CD14-positive monocyte (primary cell): ENCODE measurements at regions not wholly inside any gene's neighbourhood (a gene's known extent, or its start where the extent isn't known, plus 50 kb on each side); places are given as distances from the start of the nearest gene placed in this dataset.

ENCODE experiments used
- DNase-seq, 3 donors: peaks; one replicate each; pipeline ENCODE4 v3.0.0-alpha.2; 2011 to 2022
- H2AFZ ChIP-seq: 2 replicates; pipeline ENCODE4 v1.6.0; 2012; ENCODE audit warnings: mild to moderate bottlenecking, low read depth, low read length, inconsistent platforms; ENCODE audit not compliant: insufficient read depth, poor library complexity, severe bottlenecking
- H3K27ac ChIP-seq, 2 donors: 1 replicate in 1 of 2; 2 replicates in 1 of 2; pipeline ENCODE4 v1.5.1; 2012 to 2013; ENCODE audit warnings: low read length in 2 of 2, control low read depth in 1 of 2, inconsistent platforms in 1 of 2, low read depth in 1 of 2, mild to moderate bottlenecking in 1 of 2
- H3K27me3 ChIP-seq, 2 donors: one replicate each; pipeline versions ENCODE4 v1.6.0 to v1.6.1; 2011 to 2013; ENCODE audit warnings: low read length in 2 of 2; ENCODE audit not compliant: control insufficient read depth in 2 of 2, insufficient read depth in 2 of 2
- H3K36me3 ChIP-seq, 2 donors: replicated peaks in 1 of 2; 1 replicate in 1 of 2; 2 replicates in 1 of 2; pipeline versions ENCODE4 v1.5.1 to v1.6.1; 2012 to 2013; ENCODE audit warnings: low read length in 2 of 2, control low read depth in 1 of 2, inconsistent platforms in 1 of 2, mild to moderate bottlenecking in 1 of 2; ENCODE audit not compliant: insufficient read depth in 2 of 2, control insufficient read depth in 1 of 2
- H3K4me1 ChIP-seq, 2 donors: 1 replicate in 1 of 2; 2 replicates in 1 of 2; pipeline versions ENCODE4 v1.5.1 to v1.6.1; 2012 to 2013; ENCODE audit warnings: low read length in 2 of 2, control low read depth in 1 of 2, inconsistent platforms in 1 of 2, mild to moderate bottlenecking in 1 of 2, moderate library complexity in 1 of 2; ENCODE audit not compliant: insufficient read depth in 2 of 2, control insufficient read depth in 1 of 2
- H3K4me2 ChIP-seq: replicated peaks from 2 replicates; pipeline ENCODE3; 2012; ENCODE audit warnings: low read length, moderate library complexity, mild to moderate bottlenecking; ENCODE audit not compliant: poor library complexity, severe bottlenecking; ENCODE audit errors: extremely low read depth
- H3K4me3 ChIP-seq, 3 experiments: fragments of 200-600 bp in 1 of 3; sonication (generic) in 1 of 3; replicated peaks in 1 of 3; 1 replicate in 2 of 3; 2 replicates in 1 of 3; pipeline ENCODE4 v1.5.1; 2011 to 2013; ENCODE audit warnings: low read length in 3 of 3, mild to moderate bottlenecking in 3 of 3, control low read depth in 2 of 3, low read depth in 2 of 3, inconsistent platforms in 1 of 3, moderate library complexity in 1 of 3
- H3K79me2 ChIP-seq: 2 replicates; pipeline ENCODE4 v1.6.0; 2012; ENCODE audit warnings: mild to moderate bottlenecking, control low read depth, inconsistent platforms, low read length, moderate library complexity; ENCODE audit not compliant: insufficient read depth
- H3K9ac ChIP-seq: 2 replicates; pipeline ENCODE4 v1.6.0; 2017; ENCODE audit warnings: low read length, mild to moderate bottlenecking; ENCODE audit not compliant: insufficient read depth, poor library complexity, severe bottlenecking
- H3K9me3 ChIP-seq, 2 donors: replicated peaks in 1 of 2; 1 replicate in 1 of 2; 2 replicates in 1 of 2; pipeline versions ENCODE4 v1.5.1 to v1.6.1; 2012 to 2013; ENCODE audit warnings: low read length in 2 of 2, control low read depth in 1 of 2; ENCODE audit not compliant: control insufficient read depth in 1 of 2, insufficient read depth in 1 of 2
- H4K20me1 ChIP-seq: 2 replicates; pipeline ENCODE4 v1.6.0; 2012; ENCODE audit warnings: mild to moderate bottlenecking, low read length, control low read depth, moderate library complexity; ENCODE audit not compliant: insufficient read depth
- H3K27ac Mint-ChIP-seq, 7 donors: one replicate each; pipeline ENCODE4 v1.8.0; 2020; ENCODE audit warnings: mild to moderate bottlenecking in 7 of 7, mixed read lengths in 7 of 7, moderate library complexity in 6 of 7, inconsistent platforms in 2 of 7
- H3K27me3 Mint-ChIP-seq, 3 donors: one replicate each; pipeline ENCODE4 v1.8.0; 2021 to 2022; ENCODE audit warnings: low read depth in 3 of 3, mild to moderate bottlenecking in 3 of 3, mixed read lengths in 3 of 3, moderate library complexity in 3 of 3, inconsistent platforms in 1 of 3
- H3K36me3 Mint-ChIP-seq, 2 donors: one replicate each; pipeline ENCODE4 v1.8.0; 2020; ENCODE audit warnings: mixed read lengths in 2 of 2, inconsistent platforms in 1 of 2, mild to moderate bottlenecking in 1 of 2
- H3K4me1 Mint-ChIP-seq: one replicate; pipeline ENCODE4 v1.8.0; 2020; ENCODE audit warnings: mild to moderate bottlenecking, mixed read lengths
- H3K4me3 Mint-ChIP-seq, 2 donors: one replicate each; pipeline ENCODE4 v1.8.0; 2020; ENCODE audit warnings: mild to moderate bottlenecking in 2 of 2, mixed read lengths in 2 of 2, moderate library complexity in 1 of 2
- H3K9me3 Mint-ChIP-seq, 7 donors: one replicate each; pipeline ENCODE4 v1.8.0; 2020 to 2022; ENCODE audit warnings: mixed read lengths in 7 of 7, mild to moderate bottlenecking in 6 of 7, moderate library complexity in 6 of 7, inconsistent platforms in 2 of 7
- WGBS: methylation state at CpG from one replicate; pipeline ENCODE4 v1.1.5; 2013; ENCODE audit warnings: missing lambda C conversion rate; ENCODE audit not compliant: insufficient coverage; 5-methylcytosine and 5-hydroxymethylcytosine counted together
- intact Hi-C, 2 donors: fragments of 100-400 bp; cut with micrococcal nuclease; formaldehyde crosslinking; loops; one replicate each; pipeline versions ENCODE4 v1.15.0 to v1.15.1; 2023
- TF ChIP-seq, protein P1 (sequence below): fragments of 200-600 bp; IDR thresholded peaks from one replicate; pipeline ENCODE4 v1.8.0; 2022; ENCODE audit warnings: antibody characterized with exemption, mild to moderate bottlenecking

DNA sequence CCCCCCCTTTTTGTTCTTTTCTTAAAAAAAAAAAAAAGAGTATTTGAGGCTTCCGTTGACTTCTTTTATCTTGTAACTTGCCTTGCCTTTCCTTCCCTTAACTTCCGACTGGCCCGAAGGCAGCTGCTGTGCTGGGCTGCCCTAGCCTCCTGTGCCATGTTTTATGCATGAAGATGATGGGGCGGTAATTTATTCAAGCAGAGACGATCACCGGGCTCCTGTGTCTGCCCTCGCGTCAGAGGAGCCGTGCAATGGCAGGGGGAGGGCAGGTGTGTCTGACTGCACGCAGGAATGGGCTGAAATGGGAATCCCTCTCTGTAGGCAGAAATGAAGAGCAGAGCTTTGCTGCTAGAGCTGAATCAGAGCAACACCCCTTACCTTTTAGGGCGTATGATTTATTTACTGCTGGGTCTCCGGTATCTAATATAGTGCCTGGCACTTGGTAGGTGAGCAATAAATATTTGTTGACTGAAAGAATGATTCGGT lies 106.3 kb upstream of the RIPOR2 start:
- Histone ChIP-seq H3K27ac (no peak overlapping the region), H3K27me3 (no peaks in the 10 kb centered on the region), H3K79me2 (peaks cover 9% of the 10 kb centered on the region), H4K20me1 (no peaks in the 10 kb centered on the region), H3K4me2 (peak overlapping the region; percentile 80), H2AFZ (peak overlapping the region; percentile 77), H3K4me3 (peak overlapping the region; percentile 37 to 70 (median 59)), H3K9ac (peak overlapping the region; percentile 49), H3K9me3 (no peaks in the 10 kb centered on the region), H3K36me3 (no peaks in the 10 kb centered on the region), H3K4me1 (peaks cover 31 to 54% of the 10 kb centered on the region in 2 donors)
- intact Hi-C loops, result loop anchor here in 1 of 2 donors (1.0 kb wide), 1 partner anchor 8 kb away; no protein-coding TSS in a partner anchor
- Mint-ChIP-seq H3K4me3 (peak overlapping the region; percentile 88 to 93), H3K9me3 (peaks cover 0 to 4% (median 2%) of the 10 kb centered on the region in 7 donors), H3K27me3 (no peaks in the 10 kb centered on the region), H3K4me1 (peaks cover 42% of the 10 kb centered on the region), H3K27ac (peak overlapping the region in 4 of 7 donors; percentile 33 to 86 (median 68)), H3K36me3 (peaks cover 0 to 3% of the 10 kb centered on the region in 2 donors)
- TF ChIP-seq, protein P1, sequence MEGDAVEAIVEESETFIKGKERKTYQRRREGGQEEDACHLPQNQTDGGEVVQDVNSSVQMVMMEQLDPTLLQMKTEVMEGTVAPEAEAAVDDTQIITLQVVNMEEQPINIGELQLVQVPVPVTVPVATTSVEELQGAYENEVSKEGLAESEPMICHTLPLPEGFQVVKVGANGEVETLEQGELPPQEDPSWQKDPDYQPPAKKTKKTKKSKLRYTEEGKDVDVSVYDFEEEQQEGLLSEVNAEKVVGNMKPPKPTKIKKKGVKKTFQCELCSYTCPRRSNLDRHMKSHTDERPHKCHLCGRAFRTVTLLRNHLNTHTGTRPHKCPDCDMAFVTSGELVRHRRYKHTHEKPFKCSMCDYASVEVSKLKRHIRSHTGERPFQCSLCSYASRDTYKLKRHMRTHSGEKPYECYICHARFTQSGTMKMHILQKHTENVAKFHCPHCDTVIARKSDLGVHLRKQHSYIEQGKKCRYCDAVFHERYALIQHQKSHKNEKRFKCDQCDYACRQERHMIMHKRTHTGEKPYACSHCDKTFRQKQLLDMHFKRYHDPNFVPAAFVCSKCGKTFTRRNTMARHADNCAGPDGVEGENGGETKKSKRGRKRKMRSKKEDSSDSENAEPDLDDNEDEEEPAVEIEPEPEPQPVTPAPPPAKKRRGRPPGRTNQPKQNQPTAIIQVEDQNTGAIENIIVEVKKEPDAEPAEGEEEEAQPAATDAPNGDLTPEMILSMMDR, result no peak
- DNase-seq, result no peak
- WGBS, result 0% methylated on average over 6 of the region's 13 CpGs

DNA sequence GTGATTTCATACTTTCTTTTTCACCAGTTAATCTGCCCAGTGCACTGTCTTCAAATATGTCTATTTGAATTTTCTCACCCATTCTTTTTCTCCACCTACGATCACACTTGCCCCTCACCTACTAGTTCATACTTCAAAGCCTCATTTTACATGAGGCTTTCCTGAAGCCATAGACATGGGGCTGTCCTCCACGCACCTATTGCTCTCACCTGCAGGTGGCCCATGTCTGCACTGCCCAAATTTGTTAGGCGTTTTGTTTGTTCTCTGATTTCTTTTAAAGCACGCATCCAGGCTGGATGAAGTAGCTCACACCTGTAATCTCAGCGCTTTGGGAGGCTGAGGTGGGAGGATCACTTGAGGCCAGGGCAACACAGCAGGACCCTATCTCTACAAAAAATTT lies 106.8 kb upstream of the RIPOR2 start:
- no peaks in the 10 kb centered on the region for H3K27me3 ChIP-seq
- peaks cover 0 to 3% of the 10 kb centered on the region in 2 donors for H3K36me3 Mint-ChIP-seq
- peaks cover 31 to 54% of the 10 kb centered on the region in 2 donors for H3K4me1 ChIP-seq
- H3K4me2 ChIP-seq, result peak overlapping the region; percentile 80
- H2AFZ ChIP-seq, result peak overlapping the region; percentile 77
- intact Hi-C loops, result loop anchor here in 1 of 2 donors (1.0 kb wide), 1 partner anchor 8 kb away; no protein-coding TSS in a partner anchor
- H3K4me1 Mint-ChIP-seq, result peaks cover 42% of the 10 kb centered on the region
- peaks cover 9% of the 10 kb centered on the region for H3K79me2 ChIP-seq
- peaks cover 0 to 4% (median 2%) of the 10 kb centered on the region in 7 donors for H3K9me3 Mint-ChIP-seq
- H3K9me3 ChIP-seq, result no peaks in the 10 kb centered on the region
- H3K4me3 ChIP-seq, result peak overlapping the region in 2 of 3 experiments; percentile 37 to 70
- peak overlapping the region in 2 of 7 donors; percentile 11 to 50 for H3K27ac Mint-ChIP-seq
- H3K4me3 Mint-ChIP-seq, result peak overlapping the region; percentile 88 to 93
- H3K36me3 ChIP-seq, result no peaks in the 10 kb centered on the region
- TF ChIP-seq, protein P1, result no peak
- DNase-seq, result no peak
- WGBS, result 53% methylated on average over 2 of the region's 5 CpGs
- H3K9ac ChIP-seq, result no peak overlapping the region
- no peak overlapping the region for H3K27ac ChIP-seq
- no peaks in the 10 kb centered on the region for H3K27me3 Mint-ChIP-seq
- no peaks in the 10 kb centered on the region for H4K20me1 ChIP-seq
